ENCODE measurements at regions not wholly inside any gene's neighbourhood (a gene's known extent, or its start where the extent isn't known, plus 50 kb on each side); places are given as distances from the start of the nearest gene placed in this dataset.
"Not testable (repeated sequence)": the region's sequence is repeated elsewhere in the genome, so short reads cannot be mapped to it uniquely, and the experiment has no call there.

DNA sequence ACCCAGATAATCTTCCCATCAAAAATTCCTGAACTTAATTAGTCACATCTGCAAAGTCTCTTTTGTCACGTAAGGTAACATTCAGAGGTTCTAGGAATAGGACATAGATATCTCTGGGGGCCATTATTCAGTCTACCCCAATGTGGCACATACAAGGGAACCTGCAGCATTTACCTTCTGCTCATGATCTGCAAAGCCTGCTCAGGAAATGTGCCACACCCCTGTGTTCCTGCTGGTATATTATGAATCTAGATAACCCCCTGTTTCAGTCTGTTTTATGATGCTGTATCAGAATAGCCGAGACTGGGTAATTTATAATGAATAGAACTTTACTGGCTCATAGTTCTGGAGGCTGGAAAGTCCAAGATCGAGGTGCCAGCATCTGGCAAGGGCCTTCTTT, 103.5 kb downstream of the ARL4C start:
- Histone ChIP-seq H3K4me1 (no peaks in the 10 kb centered on the region), H3K9me3 (no peaks in the 10 kb centered on the region), H3K27ac (replicated peaks in 1 of 4) (no peak overlapping the region), H3K4me3 (no peak overlapping the region), H3K36me3 (no peaks in the 10 kb centered on the region), H3K27me3 (peaks cover 0 to 7% (median 0%) of the 10 kb centered on the region in 4 donors)
- intact Hi-C loops (cut with DNase I): no loop called here
- TF ChIP-seq, protein P1, sequence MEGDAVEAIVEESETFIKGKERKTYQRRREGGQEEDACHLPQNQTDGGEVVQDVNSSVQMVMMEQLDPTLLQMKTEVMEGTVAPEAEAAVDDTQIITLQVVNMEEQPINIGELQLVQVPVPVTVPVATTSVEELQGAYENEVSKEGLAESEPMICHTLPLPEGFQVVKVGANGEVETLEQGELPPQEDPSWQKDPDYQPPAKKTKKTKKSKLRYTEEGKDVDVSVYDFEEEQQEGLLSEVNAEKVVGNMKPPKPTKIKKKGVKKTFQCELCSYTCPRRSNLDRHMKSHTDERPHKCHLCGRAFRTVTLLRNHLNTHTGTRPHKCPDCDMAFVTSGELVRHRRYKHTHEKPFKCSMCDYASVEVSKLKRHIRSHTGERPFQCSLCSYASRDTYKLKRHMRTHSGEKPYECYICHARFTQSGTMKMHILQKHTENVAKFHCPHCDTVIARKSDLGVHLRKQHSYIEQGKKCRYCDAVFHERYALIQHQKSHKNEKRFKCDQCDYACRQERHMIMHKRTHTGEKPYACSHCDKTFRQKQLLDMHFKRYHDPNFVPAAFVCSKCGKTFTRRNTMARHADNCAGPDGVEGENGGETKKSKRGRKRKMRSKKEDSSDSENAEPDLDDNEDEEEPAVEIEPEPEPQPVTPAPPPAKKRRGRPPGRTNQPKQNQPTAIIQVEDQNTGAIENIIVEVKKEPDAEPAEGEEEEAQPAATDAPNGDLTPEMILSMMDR (IDR thresholded peaks at IDR 0.05): no peak
- TF ChIP-seq EP300 (IDR thresholded peaks at IDR 0.05) (no peak), POLR2AphosphoS5 (IDR thresholded peaks at IDR 0.05) (no peak), POLR2A (IDR thresholded peaks at IDR 0.05; ENCODE audit: low read depth) (no peak)
- DNase-seq (ENCODE audit: extremely low spot score): no peak
- WGBS: 81% methylated on average over 3 of the region's 3 CpGs

DNA sequence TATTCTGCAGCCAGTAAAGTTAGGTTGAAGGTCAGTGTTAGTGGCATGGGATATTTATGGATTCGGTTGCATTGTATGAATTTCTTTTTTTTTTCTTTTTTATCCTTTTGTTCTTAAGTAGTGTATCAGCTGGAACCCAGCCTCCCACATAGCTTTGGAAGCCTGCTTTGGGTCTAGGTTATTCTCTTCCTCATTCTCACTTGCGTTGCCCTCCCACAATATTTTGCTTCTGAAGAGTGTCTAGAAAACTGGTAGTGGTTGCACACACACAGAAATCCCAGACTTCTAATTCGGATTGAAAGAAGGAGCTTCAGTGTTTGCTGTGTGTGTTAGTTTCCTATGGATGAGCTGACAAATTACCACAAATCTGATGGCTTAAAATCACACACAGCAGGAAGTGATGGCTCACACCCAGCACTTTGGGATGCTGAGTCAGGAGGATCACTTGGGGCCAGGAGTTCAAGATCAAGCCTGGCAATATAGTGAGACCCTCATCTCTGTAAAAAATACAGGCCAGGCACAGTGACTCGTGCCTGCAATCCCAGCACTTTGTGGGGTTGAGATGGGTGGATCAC, 104.8 kb downstream of the ARL4C start:
- Histone ChIP-seq H3K9me3 (no peaks in the 10 kb centered on the region), H3K27ac (replicated peaks in 1 of 4) (no peak overlapping the region), H3K4me3 (no peak overlapping the region), H3K4me1 (no peaks in the 10 kb centered on the region), H3K36me3 (no peaks in the 10 kb centered on the region), H3K27me3 (peaks cover 0 to 7% (median 0%) of the 10 kb centered on the region in 4 donors)
- DNase-seq (ENCODE audit: extremely low spot score): no peak
- WGBS: 71% methylated on average over 4 of the region's 4 CpGs
- TF ChIP-seq EP300 (IDR thresholded peaks at IDR 0.05) (no peak), POLR2AphosphoS5 (IDR thresholded peaks at IDR 0.05) (no peak), POLR2A (IDR thresholded peaks at IDR 0.05; ENCODE audit: low read depth) (no peak)
- TF ChIP-seq, protein P1 (IDR thresholded peaks at IDR 0.05): no peak
- intact Hi-C loops (cut with DNase I): no loop called here

DNA sequence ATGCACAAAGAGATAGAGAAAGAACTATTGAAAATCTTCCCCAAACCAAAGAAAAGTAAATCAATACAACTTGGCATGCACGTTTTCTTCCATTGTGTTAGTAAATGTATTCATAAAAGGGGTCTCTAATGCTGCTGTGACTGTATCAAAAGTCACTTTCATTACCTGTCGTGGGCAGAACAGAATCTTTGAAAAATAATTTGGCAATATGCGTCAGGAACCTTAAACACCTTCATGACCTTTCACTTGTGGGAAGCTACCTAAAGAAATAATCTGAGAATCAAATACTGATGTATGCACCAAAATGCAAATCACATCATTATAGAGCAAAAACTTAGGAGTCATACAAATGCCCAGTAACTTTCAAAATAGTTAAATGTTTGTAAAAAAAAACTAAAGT, 105.3 kb downstream of the ARL4C start:
- TF ChIP-seq EP300 (IDR thresholded peaks at IDR 0.05) (no peak), POLR2AphosphoS5 (IDR thresholded peaks at IDR 0.05) (no peak), POLR2A (IDR thresholded peaks at IDR 0.05; ENCODE audit: low read depth) (no peak)
- TF ChIP-seq, protein P1 (IDR thresholded peaks at IDR 0.05): no peak
- Histone ChIP-seq H3K27me3 (peaks cover 0 to 7% (median 0%) of the 10 kb centered on the region in 4 donors), H3K36me3 (no peaks in the 10 kb centered on the region), H3K9me3 (no peaks in the 10 kb centered on the region), H3K27ac (replicated peaks in 1 of 4) (no peak overlapping the region), H3K4me3 (no peak overlapping the region), H3K4me1 (no peaks in the 10 kb centered on the region)
- intact Hi-C loops (cut with DNase I): no loop called here
- WGBS: 78% methylated on average over 3 of the region's 3 CpGs
- DNase-seq (ENCODE audit: extremely low spot score): no peak

DNA sequence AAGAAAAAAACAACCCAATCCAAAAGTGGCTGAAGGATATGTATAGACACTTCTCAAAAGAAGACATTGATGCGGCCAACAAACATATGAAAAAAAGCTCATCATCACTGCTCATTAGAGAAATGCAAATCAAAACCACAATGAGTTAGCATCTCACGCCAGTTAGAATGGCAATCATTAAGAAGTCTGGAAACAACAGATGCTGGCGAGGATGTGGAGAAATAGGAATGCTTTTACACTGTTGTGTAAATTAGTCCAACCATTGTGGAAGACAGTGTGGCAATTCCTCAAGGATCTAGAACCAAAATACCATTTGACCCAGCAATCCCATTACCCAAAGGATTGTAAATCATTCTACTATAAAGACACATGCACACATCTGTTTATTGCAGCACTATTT, 107.2 kb downstream of the ARL4C start:
- H3K36me3 ChIP-seq; H3K27me3 ChIP-seq; H3K4me3 ChIP-seq; H3K4me1 ChIP-seq; H3K27ac ChIP-seq (replicated peaks in 1 of 4); intact Hi-C loops (cut with DNase I); DNase-seq (ENCODE audit: extremely low spot score); H3K9me3 ChIP-seq: not testable (repeated sequence)
- 94% methylated on average over 3 of the region's 3 CpGs for WGBS

DNA sequence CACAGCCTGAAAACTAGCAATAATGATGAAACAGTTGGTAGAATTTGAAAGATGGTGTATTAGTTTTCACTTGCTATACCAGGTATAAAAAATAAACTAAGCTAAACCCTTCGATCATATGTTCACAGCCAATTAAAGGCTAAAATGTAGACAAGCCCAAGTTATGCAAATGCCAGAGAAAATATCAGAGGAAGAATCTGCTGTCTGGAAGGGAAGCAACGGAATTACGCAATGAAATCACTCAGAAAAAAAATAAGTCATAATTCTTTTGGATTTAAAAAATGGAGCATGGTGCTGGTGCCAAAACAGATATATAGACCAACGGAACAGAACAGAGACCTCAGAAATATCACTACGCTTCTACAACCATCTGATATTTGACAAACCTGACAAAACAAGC, 108.3 kb downstream of the ARL4C start:
- no peaks in the 10 kb centered on the region for H3K27me3 ChIP-seq
- H3K9me3 ChIP-seq: no peaks in the 10 kb centered on the region
- 80% methylated on average over 5 of the region's 5 CpGs for WGBS
- no peaks in the 10 kb centered on the region for H3K36me3 ChIP-seq
- no peak for TF ChIP-seq POLR2AphosphoS5 (IDR thresholded peaks at IDR 0.05)
- TF ChIP-seq, protein P1 (IDR thresholded peaks at IDR 0.05): no peak
- TF ChIP-seq POLR2A (IDR thresholded peaks at IDR 0.05; ENCODE audit: low read depth): no peak
- no peak for TF ChIP-seq EP300 (IDR thresholded peaks at IDR 0.05)
- DNase-seq (ENCODE audit: extremely low spot score): no peak
- no peaks in the 10 kb centered on the region for H3K4me1 ChIP-seq
- intact Hi-C loops (cut with DNase I): no loop called here
- H3K4me3 ChIP-seq: no peak overlapping the region
- H3K27ac ChIP-seq (replicated peaks in 1 of 4): no peak overlapping the region

Measured in esophagus muscularis mucosa (tissue), 4 donors.